Rectal smooth muscle tissue (tissue), 1 donor: ENCODE measurements at regions not wholly inside any gene's neighbourhood (a gene's known extent, or its start where the extent isn't known, plus 50 kb on each side); places are given as distances from the start of the nearest gene placed in this dataset.
A peak's percentile ranks its signal among the peaks of the same experiment; 100 is the strongest.
"Not testable (repeated sequence)": the region's sequence is repeated elsewhere in the genome, so short reads cannot be mapped to it uniquely, and the experiment has no call there.

Experiments used
- H3K27ac ChIP-seq: one replicate; pipeline ENCODE4 v1.7.0; 2013; ENCODE audit warnings: low read depth, low read length, inconsistent platforms
- H3K27me3 ChIP-seq: one replicate; pipeline ENCODE4 v1.7.0; 2013; ENCODE audit warnings: low read length; ENCODE audit not compliant: control insufficient read depth, insufficient read depth
- H3K36me3 ChIP-seq: one replicate; pipeline ENCODE4 v1.7.0; 2013; ENCODE audit warnings: low read length; ENCODE audit not compliant: control insufficient read depth, insufficient read depth
- H3K4me1 ChIP-seq: one replicate; pipeline ENCODE4 v1.7.0; 2013; ENCODE audit warnings: low read length; ENCODE audit not compliant: control insufficient read depth, insufficient read depth
- H3K4me3 ChIP-seq: one replicate; pipeline ENCODE4 v1.7.0; 2013; ENCODE audit warnings: low read length
- H3K9ac ChIP-seq: one replicate; pipeline ENCODE4 v1.7.0; 2013; ENCODE audit warnings: low read length

- Histone ChIP-seq H3K36me3 (no peaks in the 10 kb centered on the region), H3K4me3 (no peak overlapping the region), H3K4me1 (no peaks in the 10 kb centered on the region), H3K27me3 (no peaks in the 10 kb centered on the region), H3K9ac (no peak overlapping the region), H3K27ac (no peak overlapping the region)
Measured at GRCh38 chr10:26952094-26952493, 91.3 kb upstream of the ABI1 start.

GRCh38 chr10:26951650-26952049, 90.9 kb upstream of the ABI1 start:
- Histone ChIP-seq H3K27ac (no peak overlapping the region), H3K4me1 (no peaks in the 10 kb centered on the region)

GRCh38 chr10:26950934-26951333, 90.2 kb upstream of the ABI1 start:
- Histone ChIP-seq H3K27ac (no peak overlapping the region), H3K4me3 (no peak overlapping the region), H3K27me3 (no peaks in the 10 kb centered on the region), H3K36me3 (no peaks in the 10 kb centered on the region), H3K4me1 (no peaks in the 10 kb centered on the region), H3K9ac (no peak overlapping the region)

More at GRCh38 chr10:26951650-26952049, 90.9 kb upstream of the ABI1 start:
- H3K27me3 ChIP-seq = no peaks in the 10 kb centered on the region
- no peaks in the 10 kb centered on the region for H3K36me3 ChIP-seq
- no peak overlapping the region for H3K4me3 ChIP-seq
- H3K9ac ChIP-seq = no peak overlapping the region

GRCh38 chr10:26946102-26946811, 85.5 kb upstream of the ABI1 start:
- H3K27me3 ChIP-seq = no peaks in the 10 kb centered on the region
- H3K9ac ChIP-seq = no peak overlapping the region
- H3K36me3 ChIP-seq = no peaks in the 10 kb centered on the region
- no peak overlapping the region for H3K27ac ChIP-seq
- H3K4me1 ChIP-seq = no peaks in the 10 kb centered on the region
- H3K4me3 ChIP-seq = no peak overlapping the region

- Histone ChIP-seq H3K36me3 (no peaks in the 10 kb centered on the region), H3K27ac (no peak overlapping the region), H3K4me1 (no peaks in the 10 kb centered on the region), H3K27me3 (no peaks in the 10 kb centered on the region), H3K4me3 (no peak overlapping the region), H3K9ac (no peak overlapping the region)
Measured at GRCh38 chr10:26944261-26944882, 83.6 kb upstream of the ABI1 start.

- Histone ChIP-seq H3K4me1 (no peaks in the 10 kb centered on the region), H3K4me3 (no peak overlapping the region), H3K27me3 (no peaks in the 10 kb centered on the region), H3K36me3 (no peaks in the 10 kb centered on the region), H3K9ac (no peak overlapping the region), H3K27ac (no peak overlapping the region)
Measured at GRCh38 chr10:26939962-26940354, 79.2 kb upstream of the ABI1 start.

GRCh38 chr10:26939290-26939961, 78.7 kb upstream of the ABI1 start:
- no peak overlapping the region for H3K4me3 ChIP-seq
- no peak overlapping the region for H3K27ac ChIP-seq
- H3K36me3 ChIP-seq = no peaks in the 10 kb centered on the region
- H3K4me1 ChIP-seq = no peaks in the 10 kb centered on the region
- no peak overlapping the region for H3K9ac ChIP-seq
- H3K27me3 ChIP-seq = no peaks in the 10 kb centered on the region

GRCh38 chr10:26938578-26938977, 77.8 kb upstream of the ABI1 start:
- no peak overlapping the region for H3K27ac ChIP-seq
- no peaks in the 10 kb centered on the region for H3K27me3 ChIP-seq
- no peaks in the 10 kb centered on the region for H3K36me3 ChIP-seq

GRCh38 chr10:26937371-26937770, 76.6 kb upstream of the ABI1 start:
- Histone ChIP-seq H3K36me3 (no peaks in the 10 kb centered on the region), H3K9ac (no peak overlapping the region), H3K27me3 (no peaks in the 10 kb centered on the region), H3K4me3 (no peak overlapping the region), H3K4me1 (no peaks in the 10 kb centered on the region), H3K27ac (no peak overlapping the region)

More at GRCh38 chr10:26938578-26938977, 77.8 kb upstream of the ABI1 start:
- Histone ChIP-seq H3K4me3 (no peak overlapping the region), H3K4me1 (no peaks in the 10 kb centered on the region), H3K9ac (no peak overlapping the region)

- H3K9ac ChIP-seq, H3K4me3 ChIP-seq, H3K27ac ChIP-seq, H3K4me1 ChIP-seq, H3K36me3 ChIP-seq, H3K27me3 ChIP-seq: not testable (repeated sequence)
Measured at GRCh38 chr10:26934190-26934589, 73.4 kb upstream of the ABI1 start.

GRCh38 chr10:26932576-26932975, 71.8 kb upstream of the ABI1 start:
- H3K27ac ChIP-seq = no peak overlapping the region
- H3K4me3 ChIP-seq = no peak overlapping the region
- H3K9ac ChIP-seq = no peak overlapping the region
- H3K27me3 ChIP-seq = no peaks in the 10 kb centered on the region
- no peaks in the 10 kb centered on the region for H3K4me1 ChIP-seq
- no peaks in the 10 kb centered on the region for H3K36me3 ChIP-seq

GRCh38 chr10:26931223-26931622, 70.5 kb upstream of the ABI1 start:
- no peaks in the 10 kb centered on the region for H3K4me1 ChIP-seq
- H3K27ac ChIP-seq = no peak overlapping the region
- no peak overlapping the region for H3K9ac ChIP-seq
- H3K4me3 ChIP-seq = peak overlapping the region; percentile 32
- no peaks in the 10 kb centered on the region for H3K27me3 ChIP-seq
- H3K36me3 ChIP-seq = no peaks in the 10 kb centered on the region
